WERI-Rb-1 (cell line): ENCODE measurements at regions not wholly inside any gene's neighbourhood (a gene's known extent, or its start where the extent isn't known, plus 50 kb on each side); places are given as distances from the start of the nearest gene placed in this dataset.

Experiments
- DNase-seq: peaks from one replicate; pipeline ENCODE4 v3.0.0-alpha.2; 2020
- H3K27ac ChIP-seq: fragments of 250-450 bp; sonication (Bioruptor Pico); 2 replicates; pipeline ENCODE4 v1.5.1; 2020; ENCODE audit warnings: mild to moderate bottlenecking, moderate library complexity
- H3K27me3 ChIP-seq: fragments of 250-450 bp; sonication (Bioruptor Pico); 2 replicates; pipeline ENCODE4 v1.5.1; 2021; ENCODE audit warnings: mild to moderate bottlenecking, low read depth, moderate library complexity; ENCODE audit not compliant: insufficient read depth, severe bottlenecking
- H3K36me3 ChIP-seq: fragments of 250-450 bp; sonication (Bioruptor Pico); 2 replicates; pipeline ENCODE4 v1.5.1; 2020; ENCODE audit warnings: mild to moderate bottlenecking, moderate library complexity
- H3K4me3 ChIP-seq: 2 replicates; pipeline ENCODE4 v1.5.1; 2011; ENCODE audit warnings: low read depth, mild to moderate bottlenecking, control low read depth, low read length
- H3K9me3 ChIP-seq: fragments of 250-450 bp; sonication (Bioruptor Pico); 2 replicates; pipeline ENCODE4 v1.5.1; 2021; ENCODE audit warnings: mild to moderate bottlenecking, moderate library complexity; ENCODE audit not compliant: severe bottlenecking
- TF ChIP-seq, protein P1 (sequence below): IDR thresholded peaks from 2 replicates; pipeline ENCODE4 v1.5.1; 2011; ENCODE audit warnings: low read depth, mild to moderate bottlenecking, control low read depth, inconsistent platforms, low read length

DNA sequence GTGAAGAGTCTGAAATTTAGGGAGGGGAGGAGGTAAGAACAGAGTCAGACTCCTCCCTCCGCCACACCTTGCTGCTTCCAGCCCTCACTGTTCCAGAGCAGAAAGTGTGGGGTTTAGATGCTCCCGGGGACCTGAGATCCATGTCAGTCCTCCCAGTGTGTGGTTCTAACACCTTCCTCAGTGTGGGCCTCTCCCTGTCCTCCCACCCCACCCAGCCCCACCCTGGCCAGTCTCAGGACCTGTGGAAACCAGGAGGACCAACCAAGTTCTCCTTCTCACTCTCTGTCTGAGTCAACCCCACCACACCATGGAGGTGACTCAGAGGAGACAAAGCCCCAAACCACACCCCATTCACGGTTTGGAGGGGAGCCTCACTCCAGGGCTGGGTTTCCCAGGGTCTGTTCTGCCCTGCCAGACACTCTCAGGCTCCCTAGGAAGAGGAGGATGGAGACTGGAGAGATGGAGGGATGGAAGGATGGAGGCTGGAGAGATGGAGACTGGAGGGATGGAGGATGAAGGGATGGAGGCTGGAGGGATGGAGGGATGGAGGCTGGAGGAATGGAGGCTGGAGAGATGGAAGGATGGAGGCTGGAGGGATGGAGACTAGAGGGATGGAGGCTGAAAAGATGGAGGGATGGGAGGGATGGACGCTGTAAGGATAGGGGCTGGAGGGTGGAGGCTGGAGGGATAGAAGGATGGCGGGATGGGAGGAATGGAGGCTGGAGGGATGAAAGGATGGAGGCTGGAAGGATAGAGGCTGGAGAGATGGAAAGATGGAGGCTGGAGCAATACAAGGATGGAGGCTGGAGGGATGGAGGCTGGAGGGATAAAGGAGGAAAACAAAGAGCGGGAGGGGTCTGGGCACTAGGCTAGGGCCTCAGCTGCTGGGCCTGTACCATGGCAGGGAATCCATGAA is 100.9 kb upstream of the RUNX3 start:
- Histone ChIP-seq H3K9me3 (no peaks in the 10 kb centered on the region), H3K4me3 (no peak overlapping the region), H3K36me3 (no peaks in the 10 kb centered on the region), H3K27ac (no peak overlapping the region), H3K27me3 (no peaks in the 10 kb centered on the region)
- no peak for DNase-seq
- TF ChIP-seq, protein P1, sequence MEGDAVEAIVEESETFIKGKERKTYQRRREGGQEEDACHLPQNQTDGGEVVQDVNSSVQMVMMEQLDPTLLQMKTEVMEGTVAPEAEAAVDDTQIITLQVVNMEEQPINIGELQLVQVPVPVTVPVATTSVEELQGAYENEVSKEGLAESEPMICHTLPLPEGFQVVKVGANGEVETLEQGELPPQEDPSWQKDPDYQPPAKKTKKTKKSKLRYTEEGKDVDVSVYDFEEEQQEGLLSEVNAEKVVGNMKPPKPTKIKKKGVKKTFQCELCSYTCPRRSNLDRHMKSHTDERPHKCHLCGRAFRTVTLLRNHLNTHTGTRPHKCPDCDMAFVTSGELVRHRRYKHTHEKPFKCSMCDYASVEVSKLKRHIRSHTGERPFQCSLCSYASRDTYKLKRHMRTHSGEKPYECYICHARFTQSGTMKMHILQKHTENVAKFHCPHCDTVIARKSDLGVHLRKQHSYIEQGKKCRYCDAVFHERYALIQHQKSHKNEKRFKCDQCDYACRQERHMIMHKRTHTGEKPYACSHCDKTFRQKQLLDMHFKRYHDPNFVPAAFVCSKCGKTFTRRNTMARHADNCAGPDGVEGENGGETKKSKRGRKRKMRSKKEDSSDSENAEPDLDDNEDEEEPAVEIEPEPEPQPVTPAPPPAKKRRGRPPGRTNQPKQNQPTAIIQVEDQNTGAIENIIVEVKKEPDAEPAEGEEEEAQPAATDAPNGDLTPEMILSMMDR = no peak

GRCh38 chr1:25030012-25030411 is 99.9 kb upstream of the RUNX3 start:
- H3K9me3 ChIP-seq = no peaks in the 10 kb centered on the region
- DNase-seq = no peak
- H3K27ac ChIP-seq = no peak overlapping the region
- H3K4me3 ChIP-seq = no peak overlapping the region
- no peaks in the 10 kb centered on the region for H3K27me3 ChIP-seq
- TF ChIP-seq, protein P1 = no peak
- no peaks in the 10 kb centered on the region for H3K36me3 ChIP-seq

DNA sequence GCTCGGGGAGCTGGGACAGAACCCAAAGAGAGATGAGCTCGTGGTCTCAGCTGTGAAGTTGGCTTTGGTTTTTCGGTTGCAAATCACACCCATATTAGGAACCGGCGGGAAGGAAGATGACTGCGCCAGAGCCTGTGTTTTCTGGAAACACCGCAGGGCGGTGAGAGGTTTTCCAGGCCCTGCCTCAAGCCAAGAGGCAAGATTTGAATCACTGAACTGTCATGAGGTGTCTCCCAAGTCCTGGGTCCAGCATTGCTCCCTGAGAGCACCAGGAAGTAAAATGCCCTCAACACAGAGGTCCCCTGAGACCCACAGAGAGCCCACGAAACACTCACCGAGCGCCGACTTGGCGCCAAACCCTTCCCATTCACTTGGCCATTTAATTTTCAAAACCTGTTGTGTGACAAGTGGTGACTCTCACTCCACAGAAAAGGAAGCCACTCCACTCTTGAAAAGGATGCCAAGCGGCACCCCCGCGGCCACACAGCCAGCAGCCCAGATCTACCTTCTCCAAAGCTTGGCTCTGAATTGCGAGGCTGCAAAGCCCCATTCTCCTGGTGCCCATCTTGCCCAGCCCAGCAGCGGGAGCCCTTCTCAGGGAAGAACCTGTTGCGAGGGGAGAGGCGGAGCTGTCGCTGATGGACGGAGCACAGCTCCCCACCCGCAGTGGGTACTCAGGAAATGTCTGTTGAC is 99.0 kb upstream of the RUNX3 start:
- DNase-seq = no peak
- H3K27ac ChIP-seq = no peak overlapping the region
- no peak overlapping the region for H3K4me3 ChIP-seq
- TF ChIP-seq, protein P1 = no peak
- no peaks in the 10 kb centered on the region for H3K36me3 ChIP-seq
- H3K9me3 ChIP-seq = no peaks in the 10 kb centered on the region
- no peaks in the 10 kb centered on the region for H3K27me3 ChIP-seq

DNA sequence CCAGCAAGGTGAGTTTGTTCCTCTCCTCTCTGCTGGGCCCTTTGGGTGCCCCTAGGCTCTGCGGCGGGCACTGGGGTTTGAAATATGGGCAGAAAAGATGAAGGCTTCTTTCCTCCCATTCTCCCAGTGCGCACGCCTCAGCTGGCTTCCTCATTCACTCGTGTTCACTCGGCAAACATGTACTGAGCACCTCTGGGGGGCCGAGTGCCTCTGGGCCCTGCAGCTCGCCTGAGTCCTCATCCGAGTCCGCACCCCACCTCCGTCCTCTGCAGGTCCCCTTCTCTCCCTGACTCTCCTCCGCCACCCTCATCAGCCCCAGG is 98.5 kb upstream of the RUNX3 start:
- Histone ChIP-seq H3K9me3 (no peaks in the 10 kb centered on the region), H3K4me3 (no peak overlapping the region), H3K27me3 (no peaks in the 10 kb centered on the region), H3K27ac (no peak overlapping the region), H3K36me3 (no peaks in the 10 kb centered on the region)
- DNase-seq = no peak
- TF ChIP-seq, protein P1 = no peak

- no peaks in the 10 kb centered on the region for H3K27me3 ChIP-seq
- DNase-seq = no peak
- TF ChIP-seq, protein P1 = no peak
- H3K27ac ChIP-seq = no peak overlapping the region
- H3K9me3 ChIP-seq = no peaks in the 10 kb centered on the region
- no peaks in the 10 kb centered on the region for H3K36me3 ChIP-seq
- no peak overlapping the region for H3K4me3 ChIP-seq
These were observed 97.9 kb upstream of the RUNX3 start for GRCh38 chr1:25027822-25028586.
